GM12878 (cell line): ENCODE measurements at regions not wholly inside any gene's neighbourhood (a gene's known extent, or its start where the extent isn't known, plus 50 kb on each side); places are given as distances from the start of the nearest gene placed in this dataset.

ENCODE experiments used
- CTCF ChIP-seq, 3 experiments: IDR thresholded peaks in 2 of 3; conservative IDR thresholded peaks in 1 of 3; 2 replicates each; pipeline ENCODE4 v1.5.1; 2011; ENCODE audit warnings: low read depth in 3 of 3, low read length in 3 of 3, mild to moderate bottlenecking in 3 of 3, control low read depth in 2 of 3, moderate library complexity in 2 of 3, inconsistent platforms in 1 of 3, mixed read lengths in 1 of 3; ENCODE audit not compliant: control insufficient read depth in 2 of 3, insufficient read depth in 1 of 3; ENCODE audit errors: extremely low read depth in 1 of 3
- MYC ChIP-seq: IDR thresholded peaks from 2 replicates; pipeline ENCODE4 v1.6.1; 2011; ENCODE audit warnings: mild to moderate bottlenecking, low read length, moderate library complexity, inconsistent platforms; ENCODE audit not compliant: insufficient read depth, insufficient replicate concordance, insufficient read length, severe bottlenecking
- YY1 ChIP-seq: IDR thresholded peaks from 2 replicates; pipeline ENCODE4 v1.6.1; 2011; ENCODE audit warnings: low read depth, mild to moderate bottlenecking, low read length

- no peak for TF ChIP-seq CTCF (IDR thresholded peaks at IDR 0.05 in 2 of 3, conservative IDR thresholded peaks at IDR 0.05 in 1 of 3; ENCODE audit: control insufficient read depth in 2 of 3, extremely low read depth in 1 of 3, insufficient read depth in 1 of 3, low read depth in 3 of 3, low read length in 3 of 3)
- TF ChIP-seq YY1, result no peak
- no peak for TF ChIP-seq MYC
Measured at GRCh38 chr3:18681818-18682345, 256.7 kb upstream of the SATB1 start.
